Fibroblast of villous mesenchyme (primary cell): ENCODE measurements at regions not wholly inside any gene's neighbourhood (a gene's known extent, or its start where the extent isn't known, plus 50 kb on each side); places are given as distances from the start of the nearest gene placed in this dataset.

Source experiments
- DNase-seq: peaks from one replicate; pipeline ENCODE4 v3.0.0-alpha.2; 2010; ENCODE audit warnings: low read depth
- H3K4me3 ChIP-seq: 2 replicates; pipeline ENCODE4 v1.5.1; 2011; ENCODE audit warnings: low read depth, mild to moderate bottlenecking, low read length
- CTCF ChIP-seq: IDR thresholded peaks from 2 replicates; pipeline ENCODE4 v1.5.1; 2012; ENCODE audit warnings: low read depth, mild to moderate bottlenecking, low read length; ENCODE audit not compliant: insufficient read depth

GRCh38 chr18:78601349-78601748 is 378.3 kb upstream of the SALL3 start:
- TF ChIP-seq CTCF, result no peak
- no peak for DNase-seq
- H3K4me3 ChIP-seq, result no peak overlapping the region

- DNase-seq, result no peak
- H3K4me3 ChIP-seq, result no peak overlapping the region
- no peak for TF ChIP-seq CTCF
Measured at GRCh38 chr18:78601923-78602322, 377.7 kb upstream of the SALL3 start.

GRCh38 chr18:78602430-78602829 is 377.2 kb upstream of the SALL3 start:
- H3K4me3 ChIP-seq, result no peak overlapping the region
- no peak for DNase-seq
- TF ChIP-seq CTCF, result no peak

GRCh38 chr18:78603102-78603983 is 376.3 kb upstream of the SALL3 start:
- H3K4me3 ChIP-seq, result no peak overlapping the region
- no peak for TF ChIP-seq CTCF
- DNase-seq, result no peak

GRCh38 chr18:78605255-78605654 is 374.4 kb upstream of the SALL3 start:
- H3K4me3 ChIP-seq, result no peak overlapping the region
- no peak for TF ChIP-seq CTCF
- DNase-seq, result no peak

GRCh38 chr18:78607221-78607620 is 372.4 kb upstream of the SALL3 start:
- no peak for TF ChIP-seq CTCF
- no peak overlapping the region for H3K4me3 ChIP-seq
- DNase-seq, result no peak

GRCh38 chr18:78607784-78608183 is 371.8 kb upstream of the SALL3 start:
- no peak for DNase-seq
- H3K4me3 ChIP-seq, result no peak overlapping the region
- no peak for TF ChIP-seq CTCF
